ENCODE measurements at regions not wholly inside any gene's neighbourhood (a gene's known extent, or its start where the extent isn't known, plus 50 kb on each side); places are given as distances from the start of the nearest gene placed in this dataset.
"Not testable (repeated sequence)": the region's sequence is repeated elsewhere in the genome, so short reads cannot be mapped to it uniquely, and the experiment has no call there.

DNA sequence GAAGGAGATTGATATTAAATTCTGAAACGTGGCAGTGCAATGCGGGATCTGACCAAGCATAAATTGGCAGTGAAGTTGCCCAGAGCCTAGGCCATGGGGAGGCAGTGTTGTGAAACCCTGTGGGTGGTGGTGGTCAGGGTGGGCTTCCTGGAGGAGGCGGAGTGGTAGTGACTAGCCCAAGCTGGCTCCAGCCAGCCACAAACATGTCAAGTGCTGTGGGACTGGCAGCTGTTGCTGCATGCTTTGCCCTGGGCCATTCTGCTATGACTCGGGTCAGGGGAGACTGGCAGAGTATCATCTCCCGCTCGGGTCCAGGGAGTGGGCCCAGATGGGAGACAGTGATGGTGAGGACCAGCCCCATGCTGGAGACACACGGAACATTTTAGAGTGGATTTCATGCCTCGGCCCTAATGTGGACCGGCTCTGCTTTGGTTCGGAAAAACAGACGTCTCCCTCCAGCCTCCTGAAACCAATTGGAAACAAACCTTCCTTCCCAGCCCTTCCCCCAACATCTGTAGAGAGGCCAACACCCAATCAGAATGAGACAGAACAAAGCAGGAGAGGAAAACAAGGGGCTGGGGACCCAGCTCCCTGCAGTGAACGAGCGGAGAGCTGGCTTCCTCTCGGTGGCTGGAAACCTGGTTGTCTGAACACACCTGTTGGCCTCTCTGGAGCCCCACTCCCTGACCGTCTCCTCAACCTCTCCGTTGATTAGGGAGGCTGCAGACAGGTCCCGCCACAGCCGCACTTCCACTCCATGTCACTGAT is 58.2 kb downstream of the TMEM270 start:
- DNase-seq = no peak
- Mint-ChIP-seq H3K9me3 (no peaks in the 10 kb centered on the region), H3K4me3 (no peak overlapping the region), H3K27me3 (peaks cover 15% of the 10 kb centered on the region), H3K36me3 (no peaks in the 10 kb centered on the region), H3K27ac (no peak overlapping the region), H3K4me1 (no peaks in the 10 kb centered on the region)
- CTCF ChIA-PET = no interaction called here

DNA sequence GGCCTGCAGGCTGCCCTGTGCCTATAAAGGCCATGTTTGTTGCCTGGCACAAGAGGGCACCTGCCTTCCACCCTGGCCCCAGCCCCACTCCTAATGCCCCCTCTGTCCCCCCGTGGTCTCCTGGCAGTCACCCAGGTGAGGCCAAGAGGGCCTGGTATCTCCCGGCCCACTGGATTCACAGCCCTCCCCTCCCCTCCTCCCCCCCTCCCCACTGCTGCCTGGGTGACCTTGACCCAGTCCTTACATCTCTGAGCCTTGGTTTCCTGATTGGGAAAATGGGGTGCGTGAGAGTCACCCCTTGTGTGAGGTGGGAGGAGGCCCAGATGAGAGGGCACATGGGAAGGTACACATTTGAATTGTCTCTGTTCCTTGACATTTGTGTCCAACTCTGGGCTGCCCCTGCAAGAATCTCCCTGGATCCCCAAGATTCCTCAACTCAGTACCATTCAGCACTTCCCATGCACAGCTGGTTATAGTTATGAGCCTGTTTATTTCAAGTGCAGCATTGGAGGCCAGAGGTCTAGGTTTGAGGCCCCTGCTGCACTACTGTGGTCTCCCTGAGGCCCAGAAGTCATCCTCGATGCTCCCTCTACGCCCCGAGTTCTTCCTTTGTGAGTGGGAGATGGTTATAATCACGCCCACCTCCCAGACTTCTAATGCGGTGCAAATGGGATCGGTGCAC is 58.9 kb downstream of the TMEM270 start:
- no peaks in the 10 kb centered on the region for H3K9me3 Mint-ChIP-seq

DNA sequence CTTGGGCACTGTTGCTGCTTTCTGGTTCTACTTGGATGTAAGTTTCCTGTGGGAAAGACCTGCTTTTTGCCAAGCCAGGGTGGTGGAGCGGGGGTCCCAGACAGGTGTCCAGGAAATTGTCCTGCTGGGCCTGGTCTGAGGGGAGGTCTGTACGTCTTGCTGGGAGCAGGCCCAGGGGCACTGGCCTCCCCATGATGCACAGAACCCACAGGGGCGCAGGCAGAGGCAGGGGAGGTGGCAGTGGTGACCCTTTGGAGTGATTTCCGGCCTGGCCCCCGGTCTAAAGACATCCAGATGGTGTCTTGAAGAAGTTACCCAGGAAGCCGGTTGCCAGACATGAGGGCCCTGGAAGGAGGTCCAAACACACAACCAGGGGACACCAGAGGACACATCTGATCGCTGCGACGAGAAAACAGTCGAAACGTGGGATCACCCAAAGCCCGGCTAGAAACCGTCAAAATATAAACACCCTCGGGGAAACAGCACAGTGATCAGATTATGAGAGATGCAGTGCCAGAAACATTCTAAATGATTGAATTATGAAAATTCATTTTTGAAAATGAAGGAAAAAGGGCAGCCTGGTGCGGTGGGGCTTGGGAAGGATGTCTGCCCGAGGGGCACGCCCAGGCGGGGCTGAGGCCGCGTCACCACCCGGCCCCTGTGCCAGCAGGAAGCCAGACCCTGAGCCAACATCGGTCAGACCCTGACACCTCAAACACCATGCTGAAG is 59.6 kb downstream of the TMEM270 start:
- no peak for DNase-seq
- Mint-ChIP-seq H3K27me3 (peaks cover 19% of the 10 kb centered on the region), H3K36me3 (no peaks in the 10 kb centered on the region), H3K27ac (no peak overlapping the region), H3K4me3 (no peak overlapping the region), H3K4me1 (no peaks in the 10 kb centered on the region), H3K9me3 (no peaks in the 10 kb centered on the region)
- CTCF ChIA-PET = no interaction called here

More for the DNA sequence above, 58.9 kb downstream of the TMEM270 start:
- no peak overlapping the region for H3K27ac Mint-ChIP-seq
- no peaks in the 10 kb centered on the region for H3K4me1 Mint-ChIP-seq
- CTCF ChIA-PET = no interaction called here
- no peaks in the 10 kb centered on the region for H3K36me3 Mint-ChIP-seq
- H3K4me3 Mint-ChIP-seq = no peak overlapping the region
- H3K27me3 Mint-ChIP-seq = peaks cover 14% of the 10 kb centered on the region
- no peak for DNase-seq

DNA sequence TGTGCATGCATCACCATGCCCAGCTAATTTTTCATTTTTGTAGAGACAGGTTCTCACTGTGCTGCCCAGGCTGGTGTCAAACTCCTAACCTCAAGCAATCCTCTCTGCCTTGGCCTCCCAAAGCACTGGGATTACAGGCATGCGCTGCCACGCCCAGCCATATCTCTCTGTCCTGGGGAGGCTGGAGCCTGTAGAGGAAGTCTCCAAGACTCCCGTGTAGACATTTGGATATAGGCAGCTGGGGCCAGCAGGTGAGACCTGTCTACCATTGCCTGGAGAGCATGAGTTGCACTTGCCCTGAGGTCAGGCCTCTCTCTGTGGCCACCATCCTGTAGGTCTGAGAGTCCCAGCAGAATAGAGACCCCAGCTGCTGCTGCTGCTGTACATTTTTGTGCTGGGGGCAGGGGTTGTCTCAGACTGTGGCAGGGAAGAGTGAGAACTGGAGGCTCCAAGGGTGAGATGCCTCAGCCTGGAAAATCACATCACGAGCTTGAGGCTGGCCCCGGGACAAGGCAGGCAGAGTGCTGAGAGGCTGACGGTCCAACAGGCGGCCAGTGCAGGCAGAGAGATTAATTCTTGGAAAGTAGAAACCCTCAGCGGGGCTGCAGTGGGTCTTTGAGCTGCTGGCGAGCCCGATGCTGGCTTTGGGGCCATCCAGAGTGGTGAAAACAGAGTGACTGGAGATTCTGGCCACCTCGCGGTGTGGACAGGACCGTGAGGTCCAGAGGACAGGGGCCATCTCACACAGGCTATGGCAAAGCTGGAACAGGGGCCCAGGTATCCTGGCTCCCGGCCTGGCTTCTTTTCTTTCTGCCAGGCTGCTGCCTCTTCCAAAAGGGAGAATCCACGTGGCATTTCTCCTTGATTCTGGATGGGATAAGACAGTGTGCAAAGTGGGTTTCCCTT is 60.9 kb downstream of the TMEM270 start:
- Mint-ChIP-seq H3K27me3 (peaks cover 19% of the 10 kb centered on the region), H3K36me3 (no peaks in the 10 kb centered on the region), H3K4me1 (no peaks in the 10 kb centered on the region), H3K27ac (no peak overlapping the region), H3K4me3 (no peak overlapping the region), H3K9me3 (no peaks in the 10 kb centered on the region)
- CTCF ChIA-PET = interaction anchor here (0.6 to 0.9 kb wide), 2 partner anchors 105 to 138 kb away, joined by 3 read pairs; no protein-coding TSS in a partner anchor
- DNase-seq = no peak

DNA sequence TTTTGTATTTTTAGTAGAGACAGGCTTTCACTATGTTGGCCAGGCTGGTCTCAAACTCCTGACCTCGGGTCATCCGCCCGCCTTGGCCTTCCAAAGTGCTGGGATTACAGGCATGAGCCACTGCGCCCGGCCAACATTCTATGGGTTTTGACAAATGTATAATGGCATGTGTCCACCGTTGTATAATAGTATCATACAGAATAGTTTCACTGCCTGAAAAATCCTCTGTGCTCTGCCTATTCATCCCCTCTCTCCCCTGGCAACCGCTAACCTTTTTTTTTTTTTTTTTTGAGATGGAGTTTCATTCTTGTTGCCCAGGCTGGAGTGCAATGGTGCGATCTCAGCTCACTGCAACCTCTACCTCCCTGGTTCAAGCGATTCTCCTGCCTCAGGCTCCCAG is 67.7 kb downstream of the TMEM270 start:
- H3K36me3 Mint-ChIP-seq, DNase-seq, CTCF ChIA-PET: not testable (repeated sequence)

DNA sequence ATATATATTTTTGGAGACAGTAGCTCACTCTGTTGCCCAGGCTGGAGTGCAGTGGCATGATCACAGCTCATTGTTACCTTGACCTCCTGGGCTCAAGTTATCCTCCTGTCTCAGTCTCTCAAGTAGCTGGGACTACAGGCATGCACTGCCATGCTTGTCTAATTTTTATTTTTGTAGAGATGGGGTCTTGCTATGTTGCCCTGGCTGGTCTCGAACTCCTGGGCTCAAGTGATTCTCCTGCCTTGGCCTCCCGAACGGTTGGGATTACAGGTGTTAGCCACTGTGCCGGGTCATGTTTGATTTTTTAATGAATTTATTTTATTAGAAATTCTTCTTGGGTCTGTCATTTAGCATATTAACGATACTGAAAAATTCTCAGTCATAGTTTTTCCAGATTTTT is 70.5 kb downstream of the TMEM270 start:
- DNase-seq = no peak
- no peaks in the 10 kb centered on the region for H3K9me3 Mint-ChIP-seq
- CTCF ChIA-PET = no interaction called here
- H3K27ac Mint-ChIP-seq = no peak overlapping the region
- no peaks in the 10 kb centered on the region for H3K36me3 Mint-ChIP-seq
- H3K4me1 Mint-ChIP-seq = no peaks in the 10 kb centered on the region
- H3K4me3 Mint-ChIP-seq = no peak overlapping the region
- peaks cover 4% of the 10 kb centered on the region for H3K27me3 Mint-ChIP-seq

More for the DNA sequence above, 67.7 kb downstream of the TMEM270 start:
- H3K4me1 Mint-ChIP-seq, H3K27ac Mint-ChIP-seq, H3K9me3 Mint-ChIP-seq, H3K4me3 Mint-ChIP-seq: not testable (repeated sequence)
- peaks cover 14% of the 10 kb centered on the region for H3K27me3 Mint-ChIP-seq

DNA sequence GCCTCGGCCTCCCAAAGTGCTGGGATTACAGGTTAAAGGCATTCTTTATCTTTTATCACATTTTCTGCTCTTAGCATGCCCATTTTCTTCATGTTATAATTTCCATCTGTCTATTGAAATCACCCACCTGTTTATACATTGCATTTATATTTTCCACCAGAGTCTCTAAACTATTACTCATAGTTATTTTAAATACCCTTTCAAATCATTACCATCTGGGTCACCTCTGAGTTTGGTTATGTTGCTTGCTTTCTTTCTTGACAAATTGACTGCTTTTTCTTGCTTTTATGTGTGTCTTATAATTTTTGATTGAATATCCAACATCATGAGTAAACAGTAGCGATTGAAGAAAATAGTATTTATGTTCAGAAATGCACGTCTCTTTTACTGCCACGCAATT is 71.4 kb downstream of the TMEM270 start:
- no peaks in the 10 kb centered on the region for H3K36me3 Mint-ChIP-seq
- H3K27me3 Mint-ChIP-seq = peaks cover 3% of the 10 kb centered on the region
- H3K4me3 Mint-ChIP-seq = no peak overlapping the region
- no peaks in the 10 kb centered on the region for H3K4me1 Mint-ChIP-seq
- CTCF ChIA-PET = no interaction called here
- no peak overlapping the region for H3K27ac Mint-ChIP-seq
- no peaks in the 10 kb centered on the region for H3K9me3 Mint-ChIP-seq
- no peak for DNase-seq

DNA sequence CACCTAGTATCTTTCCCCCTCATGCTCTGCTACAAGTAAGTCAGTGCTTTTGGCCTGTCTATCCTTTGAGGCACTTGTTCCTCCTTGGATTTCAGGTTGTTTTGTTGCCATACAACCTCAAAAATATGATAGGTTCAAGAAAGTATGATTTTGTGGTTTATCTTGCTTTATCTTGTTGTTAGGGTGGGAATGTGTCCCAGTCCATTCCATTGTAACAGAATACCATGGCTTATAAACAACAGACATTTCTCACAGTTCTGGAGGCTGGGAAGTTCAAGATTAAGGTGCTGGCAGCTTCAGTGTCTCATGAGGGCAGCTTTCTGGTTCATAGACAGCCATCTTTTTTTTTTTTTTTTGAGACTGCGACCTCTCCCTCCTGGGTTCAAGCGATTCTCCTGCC is 72.1 kb downstream of the TMEM270 start:
- Mint-ChIP-seq H3K4me3 (no peak overlapping the region), H3K27me3 (no peaks in the 10 kb centered on the region), H3K36me3 (no peaks in the 10 kb centered on the region), H3K4me1 (no peaks in the 10 kb centered on the region), H3K9me3 (no peaks in the 10 kb centered on the region), H3K27ac (no peak overlapping the region)
- DNase-seq = no peak
- CTCF ChIA-PET = no interaction called here

DNA sequence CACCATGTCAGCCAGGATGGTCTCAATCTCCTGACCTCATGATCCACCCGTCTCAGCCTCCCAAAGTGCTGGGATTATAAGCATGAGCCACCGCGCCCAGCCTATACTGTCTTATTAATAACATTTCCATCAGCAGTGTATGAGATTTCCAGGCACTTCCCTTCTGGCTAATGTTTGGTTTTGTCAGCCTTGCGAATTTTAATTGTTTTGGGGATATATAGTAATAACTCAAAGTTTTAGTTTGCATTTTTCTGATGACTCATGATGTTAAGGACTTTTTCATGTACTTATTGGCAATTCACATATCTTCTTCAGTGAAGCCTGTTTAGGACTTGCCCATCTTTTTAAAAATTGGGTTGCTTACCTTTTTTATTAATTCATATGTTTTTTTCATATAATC is 76.0 kb downstream of the TMEM270 start:
- CTCF ChIA-PET = no interaction called here
- Mint-ChIP-seq H3K9me3 (peaks cover 2% of the 10 kb centered on the region), H3K27ac (no peak overlapping the region), H3K36me3 (no peaks in the 10 kb centered on the region), H3K27me3 (no peaks in the 10 kb centered on the region), H3K4me3 (no peak overlapping the region), H3K4me1 (no peaks in the 10 kb centered on the region)
- DNase-seq = no peak

DNA sequence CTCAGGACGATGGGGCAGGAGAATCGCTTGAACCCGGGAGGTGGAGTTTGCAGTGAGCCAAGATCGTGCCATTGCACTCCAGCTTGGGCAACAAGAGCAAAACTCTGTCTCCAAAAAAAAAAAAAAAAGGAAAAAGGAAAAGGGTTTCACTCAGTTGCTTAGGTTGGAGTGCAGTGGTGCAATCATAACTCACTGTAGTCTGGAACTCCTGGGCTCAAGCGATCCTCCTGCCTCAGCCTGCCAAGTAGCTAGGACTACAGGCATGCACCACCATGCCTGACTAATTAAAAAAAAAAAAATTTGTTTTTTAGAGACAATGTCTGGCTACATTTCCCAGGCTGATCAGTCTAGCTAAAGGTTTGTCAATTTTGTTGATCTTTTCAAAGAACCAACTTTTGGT is 76.7 kb downstream of the TMEM270 start:
- DNase-seq, H3K27me3 Mint-ChIP-seq: not testable (repeated sequence)

DNA sequence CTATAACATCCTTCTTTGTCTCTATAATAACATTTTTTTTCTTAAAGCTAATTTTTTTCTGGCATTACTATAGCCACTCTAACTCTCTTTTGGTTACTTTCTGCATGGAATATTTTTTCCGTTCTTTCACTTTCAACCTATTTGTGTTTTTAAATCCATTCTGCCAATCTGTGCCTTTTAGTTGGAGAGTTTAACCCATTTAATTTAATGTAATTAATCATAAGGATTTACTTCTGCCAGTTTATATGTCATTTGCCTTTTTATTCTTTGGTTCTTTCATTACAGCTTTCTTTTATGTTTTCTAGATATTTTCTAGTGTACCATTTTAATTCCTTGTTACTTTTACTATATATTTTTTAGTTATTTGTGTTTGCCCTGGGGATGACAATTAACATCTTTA is 78.6 kb downstream of the TMEM270 start:
- Mint-ChIP-seq H3K4me1 (no peaks in the 10 kb centered on the region), H3K9me3 (peaks cover 2% of the 10 kb centered on the region), H3K36me3 (no peaks in the 10 kb centered on the region), H3K27ac (no peak overlapping the region), H3K27me3 (no peaks in the 10 kb centered on the region), H3K4me3 (no peak overlapping the region)
- no peak for DNase-seq
- CTCF ChIA-PET = no interaction called here

More for the DNA sequence above, 76.7 kb downstream of the TMEM270 start:
- CTCF ChIA-PET, H3K27ac Mint-ChIP-seq, H3K9me3 Mint-ChIP-seq, H3K4me1 Mint-ChIP-seq, H3K36me3 Mint-ChIP-seq, H3K4me3 Mint-ChIP-seq: not testable (repeated sequence)

DNA sequence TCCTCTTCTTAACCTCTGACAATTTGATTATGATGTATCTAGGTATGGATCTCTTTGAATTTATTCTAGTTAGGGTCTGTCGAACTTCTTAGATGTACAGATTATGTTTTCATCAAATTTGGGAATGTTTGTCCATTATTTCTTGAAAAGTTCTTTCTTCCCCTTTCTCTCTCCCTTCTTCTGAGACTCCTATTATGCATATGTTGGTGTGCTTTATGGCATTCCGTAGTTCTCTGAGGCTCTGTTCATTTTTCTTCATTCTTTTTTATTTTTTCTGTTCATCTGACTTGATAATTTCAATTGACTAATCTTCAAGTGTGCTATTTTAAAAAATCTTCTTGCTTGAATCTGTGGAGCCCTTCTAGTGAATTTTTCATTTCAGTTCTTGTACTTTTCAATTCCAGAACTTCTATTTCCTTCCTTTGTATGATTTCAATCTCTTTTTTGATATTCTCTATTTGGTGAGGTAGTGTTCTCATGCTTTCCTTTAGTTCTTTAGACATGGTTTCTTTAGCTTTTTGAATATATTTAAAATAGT is 79.8 kb downstream of the TMEM270 start:
- no peaks in the 10 kb centered on the region for H3K36me3 Mint-ChIP-seq
- H3K4me1 Mint-ChIP-seq = no peaks in the 10 kb centered on the region
- no peak for DNase-seq
- H3K9me3 Mint-ChIP-seq = peaks cover 8% of the 10 kb centered on the region
- no peaks in the 10 kb centered on the region for H3K27me3 Mint-ChIP-seq
- no peak overlapping the region for H3K4me3 Mint-ChIP-seq
- CTCF ChIA-PET = interaction anchor here (0.6 kb wide), 1 partner anchor 17 kb away, joined by 3 read pairs; no protein-coding TSS in a partner anchor
- H3K27ac Mint-ChIP-seq = no peak overlapping the region

DNA sequence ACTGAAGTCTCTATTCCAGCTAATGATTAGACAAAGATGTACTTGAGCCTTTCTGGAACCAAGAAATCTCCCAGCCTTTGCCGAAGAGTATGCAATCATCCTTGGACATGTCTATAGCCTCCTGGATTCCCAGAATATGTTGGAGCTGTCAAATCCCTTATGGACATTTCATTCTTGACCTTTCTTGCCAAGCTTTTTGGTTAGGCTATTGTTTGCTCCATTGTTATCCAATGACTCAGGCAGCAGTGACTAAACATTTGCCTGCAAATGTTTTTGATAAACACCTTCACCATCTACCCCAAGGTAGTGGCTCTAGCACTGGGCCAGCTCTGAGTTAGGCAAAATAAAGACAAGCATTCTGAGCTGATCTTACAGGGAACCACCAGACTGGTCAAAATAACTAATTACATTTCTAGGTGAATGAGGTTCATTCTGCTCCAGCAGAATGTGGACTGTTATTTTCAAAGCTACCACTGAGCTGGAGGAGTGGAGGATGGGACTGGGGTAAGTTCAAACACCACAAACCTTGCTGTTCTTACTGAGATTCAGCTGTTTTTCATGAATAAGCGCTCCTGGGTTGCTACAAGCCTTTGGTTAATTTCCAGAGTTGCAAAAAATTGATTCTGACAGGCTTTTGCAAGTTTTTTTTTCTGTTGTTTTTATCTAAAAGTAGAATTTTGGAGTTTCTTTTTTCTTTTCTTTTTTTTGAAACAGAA is 81.0 kb downstream of the TMEM270 start:
- DNase-seq = no peak
- H3K27me3 Mint-ChIP-seq = no peaks in the 10 kb centered on the region

More for the DNA sequence above, 81.0 kb downstream of the TMEM270 start:
- Mint-ChIP-seq H3K4me1 (no peaks in the 10 kb centered on the region), H3K9me3 (peaks cover 8% of the 10 kb centered on the region), H3K4me3 (no peak overlapping the region), H3K27ac (no peak overlapping the region), H3K36me3 (no peaks in the 10 kb centered on the region)
- CTCF ChIA-PET = no interaction called here

All from activated naive CD4-positive, alpha-beta T cell treated with anti-CD3 and anti-CD28 coated beads, Interleukin-2, amount 10 ng/mL, durations not matched to agents 7 days and 5 days (primary cell).